Activated CD4-positive, alpha-beta T cell treated with anti-CD3 and anti-CD28 coated beads for 24 hours (primary cell): ENCODE measurements at regions not wholly inside any gene's neighbourhood (a gene's known extent, or its start where the extent isn't known, plus 50 kb on each side); places are given as distances from the start of the nearest gene placed in this dataset.

Experiments
- DNase-seq, 2 donors: peaks; one replicate each; pipeline ENCODE4 v3.0.0-alpha.2; 2020; ENCODE audit warnings: low read depth in 2 of 2

DNA sequence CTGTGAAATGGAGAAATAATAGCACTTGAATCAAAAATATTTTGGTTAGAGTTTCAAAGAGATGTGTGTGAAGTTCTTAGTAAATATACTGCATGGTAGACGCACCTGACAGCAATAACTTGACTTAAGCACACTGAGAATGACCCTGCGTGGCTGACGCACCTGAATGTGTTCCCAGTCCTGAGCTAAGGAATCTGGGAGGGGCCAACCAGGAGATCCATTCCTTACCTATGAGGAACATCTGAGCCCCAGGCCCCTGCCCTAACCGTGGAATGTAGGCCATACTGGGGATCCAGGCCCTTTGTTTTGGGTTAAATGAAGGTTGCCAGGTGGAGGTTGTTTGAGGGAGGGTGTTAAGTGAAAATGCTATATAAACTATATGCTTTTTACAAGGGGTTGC lies 284.4 kb downstream of the RBM43 start:
- no peak for DNase-seq

GRCh38 chr2:150976604-150977003 lies 285.1 kb downstream of the RBM43 start:
- DNase-seq: no peak

- DNase-seq: no peak
Measured at GRCh38 chr2:150974864-150975263, 286.8 kb downstream of the RBM43 start.

GRCh38 chr2:150974234-150974633 lies 287.4 kb downstream of the RBM43 start:
- DNase-seq: no peak

GRCh38 chr2:150971910-150972309 lies 289.8 kb downstream of the RBM43 start:
- DNase-seq: no peak

GRCh38 chr2:150963336-150963735 lies 298.3 kb downstream of the RBM43 start:
- no peak for DNase-seq

DNA sequence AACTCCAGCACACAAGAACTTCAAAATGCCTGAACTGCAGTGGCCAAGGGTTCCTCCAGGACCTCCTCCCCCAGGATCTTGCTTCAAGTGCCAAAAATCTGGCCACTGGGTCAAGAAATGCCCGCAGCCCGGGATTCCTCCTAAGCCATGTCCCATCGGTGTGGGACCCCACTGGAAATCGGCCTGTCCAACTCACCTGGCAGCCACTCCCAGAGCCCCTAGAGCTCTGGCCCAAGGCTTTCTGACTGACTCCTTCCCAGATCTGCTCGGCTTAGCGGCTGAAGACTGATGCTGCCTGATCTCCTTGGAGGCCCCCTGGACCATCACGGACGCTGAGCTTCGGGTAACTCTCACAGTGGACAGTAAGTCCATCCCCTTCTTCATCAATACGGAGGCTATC lies 306.4 kb downstream of the RBM43 start:
- DNase-seq: no peak

DNA sequence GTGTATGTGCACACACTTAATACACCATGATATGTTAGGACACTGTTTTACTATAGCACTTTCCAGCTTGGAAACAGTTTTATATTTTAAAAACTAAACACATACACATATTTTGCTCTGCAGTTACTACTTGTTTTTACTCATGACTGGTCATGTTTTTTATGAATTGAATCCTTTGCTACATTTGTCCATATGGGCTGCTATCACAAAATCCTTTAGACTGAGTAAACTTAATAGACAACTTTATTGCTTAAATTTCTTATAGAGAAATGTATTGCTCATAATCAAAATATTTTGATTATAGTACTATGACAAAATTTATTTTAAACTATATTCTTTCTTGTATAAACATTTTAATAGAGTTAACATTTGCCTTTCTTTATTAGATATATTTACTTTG lies 314.8 kb downstream of the RBM43 start:
- no peak for DNase-seq

GRCh38 chr2:150944315-150944714 lies 317.3 kb downstream of the RBM43 start:
- no peak for DNase-seq

DNA sequence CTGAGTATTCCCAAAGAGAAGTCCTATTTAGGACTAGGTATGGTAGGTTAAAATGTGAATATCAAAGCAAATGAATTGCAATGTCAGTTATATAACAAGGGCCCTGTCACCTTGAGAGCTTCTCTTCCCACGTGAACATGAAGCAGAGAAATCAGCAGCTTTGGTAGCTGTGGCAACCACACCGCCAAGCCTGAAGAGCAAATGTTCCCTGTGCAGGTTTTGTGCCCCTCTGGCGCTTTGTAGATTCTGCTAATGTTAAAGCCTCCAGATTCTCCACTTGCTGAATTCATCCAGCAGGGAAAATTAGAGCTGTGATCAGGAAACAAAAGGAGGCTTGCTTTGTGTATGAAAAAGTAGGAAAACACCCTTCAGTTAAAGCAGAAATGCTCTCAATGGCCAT lies 322.6 kb downstream of the RBM43 start:
- DNase-seq: no peak

- DNase-seq: no peak
Measured at GRCh38 chr2:150938527-150938926, 323.1 kb downstream of the RBM43 start.

DNA sequence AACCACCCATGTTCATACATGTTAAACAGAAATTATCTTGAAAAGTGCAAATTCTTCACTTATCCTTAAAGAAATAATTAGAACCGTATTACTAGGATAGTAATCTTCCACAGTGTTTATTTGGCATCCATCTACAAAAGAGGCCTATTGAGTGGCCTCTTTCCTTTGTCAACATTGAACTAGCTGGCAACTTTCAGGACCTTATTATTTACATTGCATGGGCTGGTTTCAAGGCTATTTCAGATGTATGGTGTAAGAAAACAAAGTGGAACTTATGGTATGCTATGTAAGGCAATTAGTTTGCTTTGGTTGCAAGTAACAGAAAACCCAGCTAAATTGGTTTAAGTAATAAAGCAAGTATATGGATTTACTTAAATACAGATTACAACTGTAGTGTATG lies 324.6 kb downstream of the RBM43 start:
- DNase-seq: no peak

DNA sequence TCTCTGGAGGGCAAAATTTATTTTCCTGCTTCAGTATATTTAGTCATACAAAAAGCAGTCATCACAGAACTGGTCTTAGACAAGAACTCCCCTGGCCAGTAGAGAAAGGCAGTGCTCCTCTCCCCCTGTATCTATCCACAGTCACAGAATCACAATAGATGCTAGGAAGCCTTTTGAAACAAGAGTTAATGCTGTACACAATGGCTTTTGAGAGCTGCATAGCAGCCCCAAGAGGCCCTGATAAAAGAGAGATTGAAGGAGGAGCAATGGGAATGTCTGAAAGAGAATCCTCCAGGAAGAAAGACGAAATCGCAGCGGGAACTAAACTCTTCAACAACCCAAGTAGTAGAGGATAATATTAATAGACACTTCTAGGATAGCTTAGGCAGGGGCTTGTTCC lies 330.2 kb downstream of the RBM43 start:
- DNase-seq: no peak

DNA sequence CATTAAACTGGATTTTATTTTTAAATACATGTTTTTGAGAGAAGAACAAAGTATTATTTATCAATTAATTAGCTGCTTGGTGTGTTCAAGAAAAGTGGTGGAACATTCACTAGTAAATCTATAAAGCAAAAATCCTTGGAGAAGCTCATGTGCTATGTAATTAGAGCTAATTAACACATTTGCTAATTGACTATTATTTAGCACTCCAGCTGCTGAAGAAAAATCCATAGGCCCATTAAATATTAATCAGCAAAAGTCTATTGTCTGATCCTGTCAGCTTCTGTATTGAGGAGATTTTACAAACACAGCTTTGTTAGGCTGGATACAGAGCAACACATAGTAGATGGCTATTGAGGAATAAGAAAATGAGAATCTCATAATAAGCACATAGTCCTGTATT lies 336.1 kb downstream of the RBM43 start:
- no peak for DNase-seq

DNA sequence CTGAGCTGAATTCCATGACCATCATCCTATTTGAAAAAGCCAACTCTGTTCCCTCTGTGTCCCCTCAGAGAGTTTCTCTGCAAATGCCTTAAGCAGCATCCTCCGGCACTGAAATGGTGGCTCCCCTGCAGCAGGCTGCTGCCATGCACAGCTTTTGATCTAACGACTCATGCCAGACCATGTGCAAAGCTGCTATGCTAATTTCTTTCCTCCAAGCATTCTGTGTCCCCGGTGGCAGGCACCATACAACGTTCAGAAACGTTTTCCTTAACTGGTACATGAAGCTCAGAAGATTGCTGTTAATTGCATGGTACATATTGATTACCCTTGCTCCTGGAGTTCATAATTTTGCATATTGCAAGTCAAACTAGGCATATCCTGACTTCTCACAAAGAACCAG lies 336.8 kb downstream of the RBM43 start:
- DNase-seq: no peak

GRCh38 chr2:150919901-150920300 lies 341.8 kb downstream of the RBM43 start:
- no peak for DNase-seq

- DNase-seq: no peak
Measured at GRCh38 chr2:150917961-150918713, 343.5 kb downstream of the RBM43 start.

DNA sequence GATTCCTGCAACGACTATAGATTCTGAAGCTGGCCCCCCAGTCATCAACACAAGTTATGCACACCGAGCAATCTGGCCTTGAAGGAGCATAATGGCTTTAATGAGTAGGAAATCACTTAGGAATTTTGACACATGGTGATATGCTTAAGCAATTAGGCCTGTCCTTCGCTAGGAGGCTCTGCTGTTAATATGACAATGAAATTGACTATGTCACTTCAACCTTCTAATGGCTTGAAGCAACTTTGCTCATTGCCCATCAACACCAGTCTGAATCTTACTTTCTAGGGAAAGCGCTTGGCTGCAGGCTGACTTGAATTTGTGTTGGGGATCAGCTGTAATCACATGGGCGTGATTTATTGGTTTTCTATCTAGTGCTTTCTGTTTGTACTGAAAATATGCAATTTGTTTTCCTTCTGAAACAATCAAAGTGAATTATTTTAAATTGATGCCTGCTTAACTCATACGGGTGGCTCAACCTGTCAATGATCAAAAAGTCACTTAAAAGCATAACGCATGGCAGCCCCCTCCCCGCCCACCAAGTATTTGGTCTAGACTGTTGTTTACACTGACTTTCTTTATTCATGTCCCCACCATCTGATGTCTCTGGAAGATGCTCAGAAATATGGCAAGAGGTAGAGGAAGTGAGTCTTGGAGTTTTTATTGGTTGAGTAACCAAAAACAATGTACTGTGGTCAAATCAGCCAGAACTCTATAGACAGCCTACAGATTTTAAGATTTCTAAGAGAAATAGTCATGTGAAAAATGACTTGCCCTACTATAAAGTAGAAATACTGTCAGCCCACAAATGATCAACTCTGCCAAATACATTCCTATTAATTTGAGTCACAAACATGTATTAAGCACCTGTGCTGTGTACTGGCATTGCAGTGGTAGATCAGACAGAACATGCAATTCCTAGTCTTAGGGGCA lies 344.9 kb downstream of the RBM43 start:
- no peak for DNase-seq

DNA sequence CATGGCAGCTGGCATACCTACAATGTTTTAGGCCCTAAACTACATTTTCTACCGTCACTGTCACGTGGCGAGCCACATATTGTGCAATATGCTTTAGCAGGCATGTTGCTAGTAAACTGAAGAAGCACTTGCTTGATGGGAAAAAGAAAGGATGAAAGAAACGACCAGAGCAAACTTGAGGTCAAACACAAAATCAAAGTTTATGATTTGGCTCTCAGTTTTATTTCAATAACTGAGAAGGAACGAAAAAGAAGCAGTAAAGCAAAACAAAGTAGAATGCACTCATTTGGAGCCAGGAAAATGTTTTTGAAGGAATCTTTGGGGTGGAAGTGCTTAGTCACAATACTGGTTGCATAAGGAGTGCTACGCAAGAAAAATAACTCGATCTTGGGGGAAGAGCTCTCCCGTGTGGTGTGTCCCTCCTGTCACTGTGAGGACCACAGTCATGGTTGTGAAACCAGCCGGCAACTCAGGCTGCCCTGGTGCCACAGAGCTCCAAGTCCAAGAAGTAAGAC lies 349.8 kb downstream of the RBM43 start:
- no peak for DNase-seq

DNA sequence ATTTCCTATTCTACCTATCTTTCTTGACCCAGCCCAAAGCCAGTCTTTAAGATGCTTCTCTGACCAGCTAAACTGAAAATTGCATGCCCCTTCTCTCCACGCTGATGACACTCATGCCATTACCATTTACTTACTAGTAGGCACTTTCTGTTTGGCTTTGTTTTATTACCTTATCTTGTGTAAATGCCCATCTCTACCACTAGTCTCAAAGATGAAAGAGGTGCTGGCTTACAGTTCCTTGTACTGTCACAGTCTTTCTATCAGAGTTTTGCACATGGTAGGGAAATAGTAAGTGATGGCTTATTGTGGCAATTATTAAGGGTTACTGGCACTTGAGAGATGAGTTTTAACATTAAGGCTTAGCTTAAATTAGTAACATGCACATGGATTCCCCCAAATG lies 352.1 kb downstream of the RBM43 start:
- DNase-seq: no peak

- no peak for DNase-seq
Measured at GRCh38 chr2:150909090-150909489, 352.6 kb downstream of the RBM43 start.

- DNase-seq: no peak
Measured at GRCh38 chr2:150907466-150907865, 354.2 kb downstream of the RBM43 start.

- DNase-seq: no peak
Measured at GRCh38 chr2:150903461-150903860, 358.2 kb downstream of the RBM43 start.
